ENCODE measurements at regions not wholly inside any gene's neighbourhood (a gene's known extent, or its start where the extent isn't known, plus 50 kb on each side); places are given as distances from the start of the nearest gene placed in this dataset.

DNA sequence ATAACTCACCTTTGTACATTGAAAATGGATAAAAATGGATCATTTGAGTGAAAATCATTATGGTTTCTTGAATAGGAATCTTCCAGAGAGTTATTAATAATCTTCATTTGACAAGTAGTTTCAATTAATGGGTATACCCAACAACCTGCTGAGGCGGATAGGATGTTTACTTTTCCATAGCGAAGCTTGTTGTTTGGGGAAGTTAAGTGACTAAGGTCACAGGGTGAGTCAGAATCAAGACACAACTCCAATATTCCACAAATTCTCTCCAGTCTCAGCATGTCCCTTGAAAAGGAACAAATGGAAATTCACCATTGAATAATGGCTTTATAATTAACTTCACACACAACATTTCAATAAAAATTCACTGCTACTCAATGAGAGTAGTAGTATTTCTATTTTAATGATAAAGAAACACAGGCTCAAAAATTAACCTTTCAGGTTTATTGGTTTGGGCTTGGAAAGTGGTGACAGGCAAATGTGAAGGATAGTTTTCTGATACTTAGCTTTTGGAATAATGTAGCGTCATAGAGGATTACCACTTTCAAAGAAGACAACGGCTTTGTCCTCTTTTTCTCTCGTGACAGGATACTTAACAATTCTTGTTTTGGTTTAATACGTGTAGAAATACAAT is 211.3 kb downstream of the GPD2 start:
- no peak for DNase-seq (ENCODE audit: low spot score)

DNA sequence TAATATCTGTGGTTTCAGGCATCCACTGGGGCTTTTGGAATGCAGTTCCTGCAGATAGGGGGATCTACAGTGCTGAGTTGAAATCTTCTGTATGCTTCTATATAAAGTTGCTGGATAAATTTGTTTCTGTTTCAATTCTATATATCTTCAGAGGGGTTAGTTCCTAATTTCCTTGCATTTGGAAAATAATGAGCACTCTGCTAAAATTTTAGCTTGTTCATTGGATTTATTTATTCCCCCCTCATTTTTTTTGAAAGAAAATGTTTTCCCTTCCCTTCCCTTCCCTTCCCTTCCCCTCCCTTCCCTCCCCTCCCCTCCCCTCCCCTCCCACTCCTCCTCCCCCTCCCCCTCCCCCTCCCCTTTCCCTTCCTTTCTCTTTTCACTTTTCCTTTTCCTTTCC is 212.3 kb downstream of the GPD2 start:
- no peak for DNase-seq (ENCODE audit: low spot score)

DNA sequence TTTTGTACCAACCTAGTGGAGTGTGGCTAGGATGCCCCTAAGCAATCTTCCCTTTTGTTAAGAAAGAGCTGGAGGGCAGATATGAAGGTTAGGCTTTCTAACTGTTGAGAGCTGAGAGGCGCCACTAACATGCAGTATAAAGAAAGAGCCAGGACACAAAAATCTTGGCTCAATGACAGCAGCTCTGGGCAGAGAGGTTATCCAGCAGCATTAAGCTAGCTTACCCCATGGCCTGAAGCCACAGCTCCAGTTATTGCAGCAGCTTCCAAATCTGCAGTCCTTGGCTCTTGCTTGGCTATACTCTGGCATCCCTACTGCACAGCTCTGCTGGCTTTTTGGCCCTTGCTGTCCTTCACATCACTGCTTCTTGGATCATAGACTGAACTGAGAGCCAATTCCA is 213.4 kb downstream of the GPD2 start:
- DNase-seq (ENCODE audit: low spot score) = no peak

DNA sequence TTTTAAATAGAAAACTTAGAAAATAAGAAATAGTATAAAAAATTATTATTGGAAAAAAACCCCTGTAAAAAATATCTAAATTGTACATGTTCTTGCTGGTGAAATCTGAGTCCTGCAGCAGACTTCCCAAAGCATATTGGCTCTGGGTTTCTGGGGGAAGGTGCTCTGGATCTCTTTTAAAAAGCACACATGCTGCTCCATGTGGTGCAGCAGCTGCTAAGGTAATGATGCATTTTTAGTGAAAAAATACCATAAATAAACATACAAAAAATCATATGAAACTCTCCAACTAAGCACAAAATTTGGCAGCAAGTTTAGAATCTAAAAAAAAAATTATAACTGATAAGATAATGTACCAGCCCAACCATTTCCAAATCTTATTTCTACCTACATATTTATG is 216.5 kb downstream of the GPD2 start:
- no peak for DNase-seq (ENCODE audit: low spot score)

DNA sequence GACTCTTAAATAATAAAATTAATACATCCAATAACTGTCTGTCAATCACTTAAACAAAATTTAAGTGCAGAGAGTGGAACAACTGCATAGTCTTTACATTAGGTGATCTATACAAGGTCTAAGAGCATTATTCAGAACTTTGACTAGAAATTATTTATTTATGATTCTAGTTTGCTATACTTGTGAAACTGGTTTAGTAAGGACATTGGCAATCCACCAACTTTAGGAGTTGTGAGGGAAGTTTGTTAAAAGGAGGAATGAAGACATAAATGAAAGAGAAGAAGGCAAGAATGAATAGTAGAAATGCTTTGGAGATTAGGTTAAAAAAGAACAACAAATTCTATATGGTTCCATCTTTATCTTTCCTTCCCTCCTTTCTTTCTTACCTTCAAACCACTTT is 217.5 kb downstream of the GPD2 start:
- no peak for DNase-seq (ENCODE audit: low spot score)

DNA sequence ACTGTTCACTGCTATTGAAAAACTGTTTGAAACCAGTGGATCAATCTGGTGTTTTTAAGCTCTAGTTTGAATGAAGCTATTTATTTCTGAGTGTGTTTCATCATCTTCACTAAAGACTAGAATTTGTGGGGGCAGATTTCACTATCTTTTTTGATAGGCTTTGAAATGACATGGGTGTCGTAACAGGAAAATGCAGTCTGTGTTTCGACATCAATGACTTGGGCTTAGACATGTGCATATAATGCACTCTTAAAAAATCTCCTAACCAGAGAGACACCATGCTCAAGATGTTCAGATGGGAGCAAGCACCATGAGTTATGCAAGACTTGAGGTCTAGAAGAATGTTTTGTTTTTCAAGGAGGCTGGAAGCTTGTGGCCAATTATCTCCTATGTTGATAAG is 221.6 kb downstream of the GPD2 start:
- no peak for DNase-seq (ENCODE audit: low spot score)

DNA sequence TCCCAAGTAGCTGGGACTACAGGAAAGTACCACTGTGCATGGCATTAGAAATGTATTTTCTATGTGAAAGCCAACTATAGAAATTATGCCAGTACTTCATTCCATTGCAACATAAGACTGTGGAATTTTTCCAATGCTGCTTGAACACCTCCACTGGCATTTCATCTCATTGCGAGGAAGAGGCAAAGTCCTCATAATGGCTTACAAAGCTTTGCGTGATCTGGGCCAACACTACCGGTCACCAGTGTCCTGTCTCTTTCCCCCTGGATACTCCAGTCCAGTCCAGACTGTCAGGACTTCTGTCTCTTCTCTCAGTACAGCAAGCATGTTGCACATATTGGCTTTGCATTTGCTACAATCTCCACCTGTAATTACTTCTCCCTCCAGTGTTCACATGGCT is 223.5 kb downstream of the GPD2 start:
- DNase-seq (ENCODE audit: low spot score) = no peak

DNA sequence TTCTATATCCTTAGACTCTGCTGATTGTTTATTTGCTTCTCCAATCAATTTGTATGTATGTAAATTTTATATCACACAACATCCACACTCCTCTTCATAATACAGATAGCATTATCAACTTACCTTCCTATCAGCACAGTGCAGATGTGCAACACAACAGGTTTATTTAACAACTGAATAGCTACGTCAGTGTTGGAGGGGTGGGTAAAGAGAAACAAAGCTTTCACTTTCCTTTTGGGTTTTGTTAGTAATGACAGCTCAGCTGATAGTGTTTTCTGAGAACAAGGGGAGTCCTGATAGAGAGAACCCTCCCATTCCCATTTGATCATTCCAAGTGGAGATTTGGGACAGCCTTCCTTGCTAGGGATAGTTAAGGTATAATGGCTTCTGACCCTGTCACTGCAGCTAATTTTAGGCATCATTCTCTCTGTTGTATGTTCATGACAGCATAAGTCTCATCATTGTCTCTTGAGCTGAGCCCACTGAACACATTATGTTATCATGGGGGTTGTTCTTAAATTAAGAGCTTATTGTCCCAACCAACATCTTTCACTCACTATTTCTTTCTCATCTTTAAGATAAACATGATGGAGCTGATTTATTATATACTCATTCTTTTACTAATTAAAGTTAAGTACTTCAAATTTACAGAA is 227.7 kb downstream of the GPD2 start:
- DNase-seq (ENCODE audit: low spot score) = no peak

DNA sequence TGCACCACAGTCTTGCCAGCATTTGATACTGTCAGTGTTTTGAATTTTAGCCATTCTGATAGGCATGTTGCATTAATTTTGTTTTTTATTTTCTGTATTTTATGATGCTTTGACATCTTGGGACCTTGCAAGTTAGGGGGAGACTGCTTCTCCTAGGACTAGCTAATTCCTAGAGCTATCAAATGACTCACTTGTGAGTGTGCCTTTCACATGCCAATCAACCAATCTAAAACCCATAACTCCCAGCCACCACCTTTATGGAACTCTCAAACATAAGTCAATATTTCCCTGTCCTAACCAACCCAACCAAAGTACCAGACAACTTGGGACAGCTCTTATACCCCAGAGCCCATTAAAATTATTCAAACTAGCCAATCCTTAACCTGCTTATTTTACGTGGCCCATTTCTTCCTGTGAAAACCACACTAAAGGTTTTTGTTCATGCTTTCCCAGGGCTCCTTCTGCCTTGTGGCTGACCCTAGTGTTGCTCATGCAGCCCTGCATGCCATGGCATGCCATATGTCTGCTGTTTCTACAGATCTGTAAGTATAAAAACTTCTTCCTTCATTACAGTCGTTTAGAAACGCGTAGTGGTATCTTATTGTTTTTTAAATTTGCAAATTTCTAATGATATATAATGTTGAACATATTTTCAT is 230.1 kb downstream of the GPD2 start:
- DNase-seq (ENCODE audit: low spot score) = no peak

DNA sequence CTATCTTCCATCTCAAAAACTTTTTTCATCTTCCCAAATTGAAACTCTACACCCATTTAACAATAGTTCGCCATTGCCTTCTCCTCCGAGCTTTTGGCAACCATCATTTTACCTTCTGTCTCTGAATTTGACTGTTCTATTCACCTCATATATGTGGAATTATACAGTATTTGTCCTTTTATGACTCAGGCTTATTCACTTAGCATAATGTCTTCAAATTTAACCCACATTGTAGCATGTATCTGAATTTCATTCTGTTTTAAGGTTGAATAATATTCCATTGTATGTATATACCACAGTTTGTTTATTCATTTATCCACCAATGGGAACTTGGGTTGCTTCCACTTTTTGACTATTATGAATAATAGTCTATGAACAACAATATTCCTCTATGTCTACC is 233.9 kb downstream of the GPD2 start:
- DNase-seq (ENCODE audit: low spot score) = no peak

DNA sequence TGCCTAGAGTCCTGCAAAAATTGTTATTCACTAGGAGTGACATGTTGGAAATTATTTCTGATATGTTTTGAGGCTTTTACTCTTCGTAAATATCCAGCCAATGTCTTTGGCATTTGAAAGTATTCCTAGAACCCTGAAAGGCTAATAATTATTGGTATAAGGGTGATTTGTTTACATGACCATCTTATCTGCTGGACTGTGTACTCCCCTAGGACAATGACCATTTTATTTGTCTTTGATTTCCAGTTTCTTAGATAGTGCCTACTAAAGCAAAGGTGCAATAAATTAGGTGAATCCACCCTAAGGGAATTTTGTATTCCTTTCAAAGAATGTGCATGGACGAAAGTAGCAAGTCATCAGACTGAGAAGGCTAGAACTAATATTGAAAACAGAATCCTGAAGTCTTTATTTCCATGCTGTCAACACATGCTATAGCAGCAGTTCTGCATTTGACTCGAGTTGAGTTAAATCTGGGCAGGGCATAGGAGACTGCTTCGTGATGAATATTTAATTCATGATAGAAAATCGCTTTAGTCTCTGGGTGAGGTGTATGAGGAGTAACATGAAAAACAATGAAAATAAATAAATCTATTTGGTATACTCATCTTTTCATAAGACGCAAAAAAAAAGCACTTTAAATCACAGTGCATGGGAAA is 235.7 kb downstream of the GPD2 start:
- no peak for DNase-seq (ENCODE audit: low spot score)

DNA sequence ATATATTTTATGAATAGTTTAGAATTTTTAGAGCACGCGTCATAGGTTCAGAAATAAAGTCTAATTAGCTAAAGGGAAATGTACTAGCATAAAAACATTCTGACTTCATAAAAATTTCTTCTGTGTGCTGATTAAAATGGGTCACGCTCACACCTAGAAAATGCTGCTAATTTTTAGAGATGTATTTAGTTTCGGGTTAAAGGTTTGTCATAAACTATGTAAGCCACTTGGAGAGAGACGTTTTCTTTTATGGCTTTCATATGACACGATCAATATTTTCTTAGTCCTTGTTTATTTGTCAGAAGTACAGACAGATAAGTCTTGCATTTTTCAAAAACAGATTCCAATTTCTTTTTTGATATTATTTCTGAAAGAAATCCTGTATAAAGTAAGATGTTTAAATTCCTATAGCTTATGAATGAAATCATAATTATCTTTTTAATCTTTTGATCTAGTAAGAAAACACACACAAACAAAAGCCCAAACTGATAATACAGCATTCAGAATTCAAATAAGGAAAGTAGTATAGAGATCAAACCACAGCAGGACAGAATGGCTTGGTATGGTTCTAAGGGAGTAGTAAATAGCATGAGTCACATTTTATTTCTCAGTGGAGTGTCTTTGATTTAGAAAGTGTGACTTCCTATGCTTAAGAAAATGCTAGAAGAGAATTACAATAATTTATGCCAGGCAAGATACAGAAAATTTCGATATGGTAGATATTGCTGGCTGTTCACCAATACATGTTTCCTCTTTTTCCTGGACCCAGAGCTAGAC is 236.6 kb downstream of the GPD2 start:
- no peak for DNase-seq (ENCODE audit: low spot score)

DNA sequence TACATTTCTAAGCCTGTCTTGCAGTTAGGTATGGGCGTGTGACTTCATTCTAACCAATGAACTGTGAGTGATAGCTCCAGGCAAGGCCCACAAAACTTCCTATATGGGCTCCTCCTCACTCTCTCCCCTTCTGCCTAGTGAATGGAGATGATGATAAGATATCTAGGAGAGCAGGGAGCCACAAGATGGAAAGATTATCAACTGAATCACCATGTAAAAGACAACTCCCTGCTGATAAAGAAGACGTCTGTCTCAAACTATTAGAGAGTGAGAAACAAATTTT is 237.1 kb downstream of the GPD2 start:
- no peak for DNase-seq (ENCODE audit: low spot score)

DNA sequence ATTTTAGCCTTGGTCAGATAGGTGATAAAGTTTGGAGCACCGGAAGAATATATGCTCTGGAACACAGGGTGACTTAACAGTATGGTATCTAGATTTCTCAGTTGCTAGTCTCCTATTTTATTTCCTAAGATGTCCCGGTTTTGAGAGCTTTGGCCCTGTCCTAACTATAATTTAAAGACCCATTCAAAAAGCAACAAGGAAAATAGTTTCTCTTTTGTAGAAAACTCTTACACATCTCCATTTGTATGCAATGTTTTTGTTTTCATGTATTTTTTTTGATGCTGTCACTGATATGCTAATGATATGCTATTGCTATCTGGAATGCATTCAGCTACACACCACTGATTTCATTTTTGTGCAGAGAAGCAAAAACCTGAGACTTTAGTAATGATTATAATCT is 237.8 kb downstream of the GPD2 start:
- no peak for DNase-seq (ENCODE audit: low spot score)

DNA sequence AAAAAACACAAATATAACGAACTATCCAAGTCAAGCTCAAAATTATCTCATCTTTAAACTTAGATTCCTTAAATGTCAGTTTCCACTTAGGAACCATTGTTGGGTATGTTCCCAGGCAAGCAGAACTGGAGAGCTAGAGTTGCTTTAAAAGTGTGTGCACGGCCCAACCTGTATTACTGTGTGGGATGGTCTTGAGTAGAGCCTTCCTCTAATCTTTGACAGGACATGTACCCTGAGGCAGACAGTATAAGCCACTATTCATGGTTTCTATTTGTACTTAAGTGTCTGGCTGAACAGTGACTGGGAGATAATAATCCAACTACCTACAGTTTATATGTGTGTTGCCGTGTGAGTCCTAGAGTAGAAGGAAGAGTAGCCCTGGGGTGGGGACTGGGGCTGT is 239.7 kb downstream of the GPD2 start:
- DNase-seq (ENCODE audit: low spot score) = no peak

DNA sequence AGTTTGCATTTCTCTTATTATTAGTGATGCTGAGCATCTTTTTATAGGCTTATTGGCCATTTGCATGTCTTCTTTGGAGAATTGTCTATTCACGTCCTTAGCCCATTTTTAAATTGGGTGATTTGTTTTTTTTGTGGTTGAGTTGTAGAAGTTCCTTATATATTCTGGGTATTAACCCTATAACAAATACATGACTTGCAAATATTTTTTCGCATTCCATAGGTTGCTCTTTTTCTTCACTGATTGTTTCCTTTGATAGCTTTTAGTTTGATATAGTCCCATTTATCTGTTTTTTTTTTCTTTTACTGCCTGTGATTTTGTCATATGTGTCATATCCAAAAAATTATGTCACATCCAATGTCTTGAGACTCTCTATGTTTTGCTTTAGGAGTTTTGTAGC is 243.6 kb downstream of the GPD2 start:
- no peak for DNase-seq (ENCODE audit: low spot score)

DNA sequence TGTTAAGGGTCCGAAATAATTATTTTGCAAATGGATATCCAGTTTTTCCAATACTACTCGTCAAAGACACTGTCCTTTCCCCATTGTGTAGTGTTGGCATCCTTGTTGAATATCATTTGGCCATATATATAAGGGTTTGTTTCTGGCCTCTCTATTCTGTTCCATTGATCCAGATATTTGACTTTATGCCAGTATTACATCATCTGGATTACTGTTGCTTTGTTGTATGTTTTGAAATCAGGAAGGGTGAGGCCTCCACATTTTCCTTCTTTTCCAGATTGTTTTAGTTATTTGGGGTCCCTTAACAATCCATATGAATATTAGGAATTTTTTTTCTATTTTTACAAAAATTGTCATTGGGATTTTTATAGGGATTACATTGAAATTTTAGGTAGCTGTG is 244.1 kb downstream of the GPD2 start:
- DNase-seq (ENCODE audit: low spot score) = no peak

DNA sequence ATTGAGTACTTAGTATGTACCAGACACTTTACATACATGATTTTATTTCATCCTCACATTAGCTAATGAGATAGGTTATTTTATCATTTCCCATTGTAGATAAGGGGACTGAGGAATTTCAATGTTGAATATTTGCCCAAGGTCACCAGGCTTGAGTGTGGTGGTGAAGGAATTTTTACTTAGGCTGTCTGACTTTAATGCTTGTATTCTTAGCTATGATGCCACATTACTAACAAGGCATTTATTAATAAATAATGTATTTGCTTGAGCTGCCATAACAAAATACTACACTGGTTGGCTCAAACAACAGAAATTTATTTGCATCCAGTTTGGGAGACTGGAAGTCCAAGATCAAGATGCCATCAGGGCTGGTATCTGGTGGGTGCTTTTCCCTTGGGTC is 250.9 kb downstream of the GPD2 start:
- no peak for DNase-seq (ENCODE audit: low spot score)

DNA sequence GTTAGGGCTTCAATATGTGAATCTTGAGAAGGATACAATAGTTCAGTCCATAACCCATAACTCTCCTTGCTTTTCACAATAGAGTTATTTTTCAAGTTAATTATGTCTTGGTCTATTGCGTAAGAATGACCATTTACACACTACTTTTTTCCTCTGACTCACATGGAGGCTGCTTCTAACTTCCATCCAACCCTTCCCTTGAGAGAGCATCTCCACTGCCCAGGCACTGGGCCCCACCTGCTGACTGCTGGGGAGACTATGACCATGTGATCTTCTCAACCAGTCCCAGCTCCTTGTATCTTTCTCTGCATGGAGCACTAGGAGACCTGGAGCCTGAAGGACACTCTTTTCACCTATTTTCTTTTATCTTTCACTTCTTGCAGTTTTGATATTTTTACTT is 251.5 kb downstream of the GPD2 start:
- DNase-seq (ENCODE audit: low spot score) = no peak

DNA sequence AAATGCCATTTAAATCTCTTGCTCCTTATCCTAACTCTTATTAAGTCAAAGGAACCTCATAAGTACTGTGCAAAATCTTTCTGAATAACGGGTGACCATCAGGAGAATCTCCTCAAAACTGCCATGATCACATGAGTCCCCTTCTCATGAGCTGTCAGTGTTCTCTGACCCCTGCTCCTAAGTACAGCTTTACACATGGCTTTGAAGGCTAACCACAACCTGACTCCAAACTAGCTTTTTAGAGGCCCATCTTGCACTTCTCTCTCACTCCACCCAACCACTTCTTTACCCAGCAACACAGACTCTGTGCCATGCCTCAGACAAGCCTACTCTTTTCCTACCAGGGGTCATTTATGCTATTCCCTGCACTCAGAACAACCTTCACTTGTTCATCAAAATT is 253.8 kb downstream of the GPD2 start:
- DNase-seq (ENCODE audit: low spot score) = no peak

DNA sequence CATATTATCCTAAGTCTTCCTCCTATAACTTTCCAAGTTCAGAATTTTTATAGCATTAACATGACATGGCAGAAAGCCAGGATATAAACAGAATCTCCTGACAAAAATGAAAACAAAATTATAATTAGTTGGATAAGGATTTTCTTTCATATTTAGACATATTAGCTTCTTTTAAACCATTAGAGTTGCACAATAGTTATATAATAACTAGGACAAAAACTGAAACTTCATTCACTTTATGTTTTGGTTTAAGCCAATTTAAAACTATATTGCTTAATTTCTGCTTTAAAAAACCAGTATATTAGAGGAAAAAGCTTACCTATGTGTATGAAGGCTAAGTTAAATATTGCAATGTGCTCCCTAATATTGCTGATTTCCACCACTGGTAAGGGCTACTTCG is 254.8 kb downstream of the GPD2 start:
- DNase-seq (ENCODE audit: low spot score) = no peak

DNA sequence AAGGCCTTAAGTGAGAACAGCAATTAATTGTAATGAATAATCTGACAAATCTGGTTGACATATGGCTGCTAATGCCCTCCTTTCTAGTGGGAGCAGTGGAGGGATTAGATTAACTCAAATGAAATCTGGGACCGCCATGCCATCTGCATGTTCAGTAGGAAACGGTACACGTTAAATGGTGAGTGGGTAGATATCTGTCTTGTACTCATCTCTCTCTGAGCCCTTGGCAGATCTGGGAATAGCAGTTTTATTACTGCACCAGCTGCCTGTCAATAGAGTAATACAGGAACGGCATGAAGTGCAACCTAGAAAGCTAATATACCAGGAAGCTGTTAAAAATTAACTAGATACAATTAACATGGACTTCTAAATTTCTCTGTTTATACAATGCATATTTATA is 258.8 kb downstream of the GPD2 start:
- no peak for DNase-seq (ENCODE audit: low spot score)

DNA sequence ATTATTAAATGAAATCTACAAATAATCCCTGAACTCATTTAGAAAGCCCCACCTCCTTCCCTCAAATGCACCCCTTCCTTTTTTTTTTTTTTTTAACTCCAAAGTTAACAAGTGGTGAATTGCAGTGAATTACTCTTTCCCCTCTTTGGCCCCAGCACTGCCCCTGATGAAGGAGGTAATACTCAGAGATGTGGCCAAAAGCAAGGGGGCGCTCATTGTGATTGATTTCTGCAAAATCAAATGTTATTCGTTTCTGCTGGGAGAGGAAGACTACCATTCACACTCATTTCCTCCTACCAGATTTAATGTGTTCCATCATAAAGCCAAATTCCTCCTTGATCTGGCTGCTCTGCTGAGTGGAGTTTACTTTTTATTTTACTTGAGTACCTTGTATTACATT is 259.4 kb downstream of the GPD2 start:
- DNase-seq (ENCODE audit: low spot score) = no peak
